ENCODE measurements at regions not wholly inside any gene's neighbourhood (a gene's known extent, or its start where the extent isn't known, plus 50 kb on each side); places are given as distances from the start of the nearest gene placed in this dataset.
"Not testable (repeated sequence)": the region's sequence is repeated elsewhere in the genome, so short reads cannot be mapped to it uniquely, and the experiment has no call there.

DNA sequence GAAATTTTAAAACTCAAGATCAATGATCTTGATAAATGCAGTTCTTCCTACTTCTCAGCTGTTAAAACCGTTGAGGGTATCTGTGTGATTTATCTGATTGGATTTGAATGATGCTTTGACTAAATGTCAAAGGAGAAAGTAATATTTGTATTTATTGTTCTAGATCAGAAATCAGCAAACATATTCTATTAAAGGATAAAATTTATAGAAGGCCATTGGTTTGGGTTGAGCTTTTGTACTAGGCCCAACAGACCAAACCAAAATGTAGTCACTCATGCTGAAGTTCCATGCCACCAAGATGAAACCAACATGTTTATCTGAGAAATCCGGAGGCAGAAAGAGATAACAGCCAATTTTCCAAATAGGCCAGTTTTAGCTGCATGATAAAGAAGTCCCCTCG, 64.5 kb upstream of the BMP2K start:
- no peak for DNase-seq (ENCODE audit: low read depth)
- no peak overlapping the region for H3K4me3 ChIP-seq (replicated peaks; ENCODE audit: low read depth, low read length)
- TF ChIP-seq, protein P1, sequence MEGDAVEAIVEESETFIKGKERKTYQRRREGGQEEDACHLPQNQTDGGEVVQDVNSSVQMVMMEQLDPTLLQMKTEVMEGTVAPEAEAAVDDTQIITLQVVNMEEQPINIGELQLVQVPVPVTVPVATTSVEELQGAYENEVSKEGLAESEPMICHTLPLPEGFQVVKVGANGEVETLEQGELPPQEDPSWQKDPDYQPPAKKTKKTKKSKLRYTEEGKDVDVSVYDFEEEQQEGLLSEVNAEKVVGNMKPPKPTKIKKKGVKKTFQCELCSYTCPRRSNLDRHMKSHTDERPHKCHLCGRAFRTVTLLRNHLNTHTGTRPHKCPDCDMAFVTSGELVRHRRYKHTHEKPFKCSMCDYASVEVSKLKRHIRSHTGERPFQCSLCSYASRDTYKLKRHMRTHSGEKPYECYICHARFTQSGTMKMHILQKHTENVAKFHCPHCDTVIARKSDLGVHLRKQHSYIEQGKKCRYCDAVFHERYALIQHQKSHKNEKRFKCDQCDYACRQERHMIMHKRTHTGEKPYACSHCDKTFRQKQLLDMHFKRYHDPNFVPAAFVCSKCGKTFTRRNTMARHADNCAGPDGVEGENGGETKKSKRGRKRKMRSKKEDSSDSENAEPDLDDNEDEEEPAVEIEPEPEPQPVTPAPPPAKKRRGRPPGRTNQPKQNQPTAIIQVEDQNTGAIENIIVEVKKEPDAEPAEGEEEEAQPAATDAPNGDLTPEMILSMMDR (IDR thresholded peaks at IDR 0.05; ENCODE audit: low read length, missing control alignments) = no peak

DNA sequence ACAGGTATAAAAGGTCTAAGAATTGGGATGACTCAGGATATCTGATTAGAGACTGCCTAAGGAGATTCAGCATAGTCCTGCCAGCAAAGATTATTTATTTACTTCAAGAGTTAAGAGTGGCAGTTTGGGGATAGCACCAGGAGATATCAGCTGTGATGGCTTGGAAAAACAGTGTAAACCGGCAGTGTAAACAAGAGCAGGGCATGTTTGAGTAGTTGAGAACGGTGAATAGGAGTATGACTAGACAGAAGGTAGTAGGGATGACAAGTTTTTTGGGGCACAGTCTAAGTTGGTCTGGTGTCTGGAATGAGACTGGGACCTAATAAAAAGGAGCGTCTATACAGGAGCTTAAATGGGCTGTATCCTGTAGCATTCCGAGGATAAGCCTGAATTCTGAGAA, 61.6 kb upstream of the BMP2K start:
- H3K4me3 ChIP-seq (replicated peaks; ENCODE audit: low read depth, low read length); DNase-seq (ENCODE audit: low read depth): not testable (repeated sequence)

DNA sequence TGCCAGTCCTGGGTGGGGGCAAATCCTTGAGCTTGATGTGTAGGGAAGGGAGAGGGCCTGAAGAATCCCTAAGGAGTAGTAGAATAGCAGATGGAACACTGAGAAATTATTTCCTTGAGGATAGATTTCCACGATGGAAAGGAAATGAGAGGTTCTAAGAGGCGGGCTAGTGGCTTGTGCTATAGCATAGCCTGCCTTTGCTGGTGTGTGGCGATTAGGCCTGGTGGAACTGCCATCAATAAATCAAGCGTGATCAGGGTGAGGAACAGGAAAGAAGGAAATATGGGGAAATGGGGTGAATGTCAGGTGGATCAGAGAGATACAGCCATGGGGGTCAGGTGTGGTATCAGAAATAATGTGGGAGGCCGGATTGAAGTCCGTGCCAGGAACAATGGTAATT, 60.8 kb upstream of the BMP2K start:
- DNase-seq (ENCODE audit: low read depth); H3K4me3 ChIP-seq (replicated peaks; ENCODE audit: low read depth, low read length): not testable (repeated sequence)

DNA sequence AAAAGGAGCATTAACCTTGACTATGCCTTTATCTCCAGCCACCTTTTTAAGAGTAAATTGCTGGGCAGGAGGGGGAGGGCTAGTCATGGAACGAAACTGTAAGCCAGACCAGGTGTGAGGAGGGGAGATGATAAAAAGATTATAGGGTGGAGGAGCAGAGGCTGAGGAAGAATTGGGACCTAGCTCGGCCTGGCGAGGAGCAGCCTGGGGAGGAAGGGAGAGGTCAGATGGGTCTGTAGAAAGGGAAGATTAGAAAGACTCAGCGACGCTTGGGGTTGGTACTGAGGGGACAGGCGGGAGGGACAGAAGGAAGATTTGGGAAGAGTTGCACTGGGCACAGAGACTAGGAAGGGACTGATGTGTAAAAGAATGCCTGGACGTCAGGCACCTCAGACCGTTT, 58.4 kb upstream of the BMP2K start:
- not testable (repeated sequence) for DNase-seq (ENCODE audit: low read depth); H3K4me3 ChIP-seq (replicated peaks; ENCODE audit: low read depth, low read length)

DNA sequence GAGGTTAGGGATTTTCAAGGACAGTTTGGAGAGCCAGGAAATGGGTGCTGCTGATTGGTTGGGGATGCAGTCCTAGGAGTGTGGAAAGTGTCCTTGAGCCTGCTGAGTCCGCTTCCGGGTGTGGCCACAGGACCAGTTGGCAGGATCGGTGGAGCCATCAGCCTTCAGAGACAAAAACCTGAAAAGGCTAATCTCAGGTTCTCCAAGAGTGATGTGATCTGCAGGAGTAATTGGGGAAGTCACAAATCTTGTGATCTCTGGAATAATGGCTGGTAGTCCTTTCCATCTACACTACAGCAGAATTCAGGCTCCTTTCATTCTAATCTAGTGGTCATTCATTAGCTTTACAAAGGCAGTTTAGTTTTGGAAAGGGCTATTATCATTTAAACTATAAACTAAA, 55.9 kb upstream of the BMP2K start:
- no peak overlapping the region for H3K4me3 ChIP-seq (replicated peaks; ENCODE audit: low read depth, low read length)
- no peak for DNase-seq (ENCODE audit: low read depth)
- TF ChIP-seq, protein P1 (IDR thresholded peaks at IDR 0.05; ENCODE audit: low read length, missing control alignments) = no peak

DNA sequence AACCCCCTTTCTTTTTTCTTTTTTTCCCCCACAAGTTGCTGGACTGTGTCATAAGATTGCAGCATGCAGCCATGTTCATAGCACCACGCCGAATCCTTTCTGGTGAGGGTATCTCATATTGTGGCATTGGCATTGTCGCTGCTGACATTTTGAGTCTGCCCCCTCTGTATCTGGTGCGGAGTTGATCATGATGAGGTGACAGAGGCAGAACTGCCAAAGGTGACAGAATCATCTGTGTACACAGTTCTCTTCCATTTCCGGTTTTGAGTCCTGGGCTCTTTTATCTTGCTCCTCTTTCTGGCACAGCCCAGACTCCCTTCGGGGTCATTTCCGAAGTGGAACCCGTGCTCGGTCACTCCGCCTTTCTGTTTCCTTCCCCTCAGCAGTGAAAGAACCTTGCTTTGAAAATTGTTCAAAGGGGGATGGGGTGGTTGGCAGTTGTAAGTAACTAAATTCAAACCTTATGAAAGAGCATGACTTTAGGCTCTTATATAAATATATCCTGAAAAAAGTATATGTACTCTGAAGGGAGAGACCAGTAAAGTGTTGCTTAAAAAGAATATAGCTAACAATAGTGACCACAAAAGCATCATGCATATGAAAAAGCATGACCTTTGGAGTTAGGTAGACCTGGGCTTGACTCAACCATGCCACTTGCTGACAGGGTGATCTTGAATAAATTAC, 55.0 kb upstream of the BMP2K start:
- no peak overlapping the region for H3K4me3 ChIP-seq (replicated peaks; ENCODE audit: low read depth, low read length)
- DNase-seq (ENCODE audit: low read depth) = no peak
- TF ChIP-seq, protein P1 (IDR thresholded peaks at IDR 0.05; ENCODE audit: low read length, missing control alignments) = no peak

DNA sequence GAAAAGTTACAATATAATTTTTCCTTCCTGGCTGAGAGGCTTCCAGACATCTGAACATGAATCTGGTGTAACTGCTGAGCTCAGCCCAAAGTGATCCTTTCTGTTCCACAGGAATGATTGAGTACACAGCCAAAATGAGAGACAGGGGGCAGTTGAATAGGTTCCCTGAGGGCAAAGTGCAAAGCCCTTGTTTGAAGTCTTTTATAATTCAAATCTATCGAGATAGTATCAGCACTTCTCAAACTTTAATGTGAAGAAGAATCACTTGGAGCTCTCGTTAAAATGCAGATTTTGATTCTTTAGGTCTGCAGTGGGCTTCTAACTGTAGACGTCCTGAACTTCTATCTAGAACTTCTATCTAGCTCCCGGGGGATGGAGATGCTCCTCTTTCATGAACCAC, 54.4 kb upstream of the BMP2K start:
- TF ChIP-seq, protein P1 (IDR thresholded peaks at IDR 0.05; ENCODE audit: low read length, missing control alignments) = no peak
- no peak for DNase-seq (ENCODE audit: low read depth)
- H3K4me3 ChIP-seq (replicated peaks; ENCODE audit: low read depth, low read length) = no peak overlapping the region

DNA sequence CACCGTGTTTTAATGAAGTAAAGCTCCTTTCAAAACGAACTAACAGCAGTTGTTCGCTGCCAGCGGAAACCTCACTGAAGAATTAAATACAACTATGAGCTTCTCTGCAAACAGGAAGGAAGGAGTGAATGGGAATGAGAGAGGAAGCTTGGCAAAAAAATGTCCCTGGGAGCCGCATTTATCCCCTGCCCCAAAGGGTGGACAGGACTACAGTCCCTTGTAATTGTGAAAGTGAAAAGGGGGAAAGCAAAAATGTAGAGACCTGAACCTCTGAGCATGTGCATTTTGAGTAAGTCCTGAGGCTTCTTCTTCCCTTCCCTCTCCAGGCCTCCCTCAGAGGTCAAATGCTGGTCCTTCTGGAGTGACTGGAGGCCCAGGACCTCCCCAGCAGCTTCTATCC, 53.8 kb upstream of the BMP2K start:
- no peak overlapping the region for H3K4me3 ChIP-seq (replicated peaks; ENCODE audit: low read depth, low read length)
- no peak for DNase-seq (ENCODE audit: low read depth)
- TF ChIP-seq, protein P1 (IDR thresholded peaks at IDR 0.05; ENCODE audit: low read length, missing control alignments) = no peak

DNA sequence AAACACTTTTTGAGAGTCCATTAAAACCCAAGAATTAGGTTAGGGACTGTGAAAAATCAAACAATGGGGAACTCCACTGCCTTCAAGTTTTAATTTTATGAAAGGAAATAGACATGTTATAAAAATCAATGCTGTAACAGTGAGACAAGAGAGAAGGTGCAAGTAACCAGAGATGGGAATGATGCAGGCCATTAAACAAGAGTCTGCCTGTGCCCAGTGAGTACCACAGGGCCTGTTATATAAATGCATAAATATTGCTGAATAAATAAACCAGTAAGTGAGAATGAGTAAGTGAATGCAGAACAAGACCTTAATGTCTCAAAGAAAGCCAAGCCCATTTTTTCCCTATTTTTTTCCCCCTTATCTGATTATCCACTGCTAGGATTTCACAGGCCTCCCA, 53.3 kb upstream of the BMP2K start:
- TF ChIP-seq, protein P1 (IDR thresholded peaks at IDR 0.05; ENCODE audit: low read length, missing control alignments) = no peak
- H3K4me3 ChIP-seq (replicated peaks; ENCODE audit: low read depth, low read length) = no peak overlapping the region
- DNase-seq (ENCODE audit: low read depth) = no peak

All from fibroblast of pulmonary artery (primary cell).